SU-DHL-6 (cell line): ENCODE measurements at regions not wholly inside any gene's neighbourhood (a gene's known extent, or its start where the extent isn't known, plus 50 kb on each side); places are given as distances from the start of the nearest gene placed in this dataset.

Source experiments
- EZH2phosphoT487 ChIP-seq: fragments of 200-600 bp; sonication (generic), shearing (Covaris generic); conservative IDR thresholded peaks from 2 replicates; pipeline ENCODE4 v1.6.1; 2018; ENCODE audit warnings: mild to moderate bottlenecking, antibody characterized with exemption, low read length, moderate library complexity, mixed read lengths
- TF ChIP-seq, protein P1 (sequence below): fragments of 200-600 bp; sonication (generic); IDR thresholded peaks from one replicate; pipeline ENCODE4 v1.5.1; 2017; ENCODE audit warnings: antibody characterized with exemption, mild to moderate bottlenecking, low read length, moderate library complexity; ENCODE audit not compliant: insufficient read depth, poor library complexity, severe bottlenecking

DNA sequence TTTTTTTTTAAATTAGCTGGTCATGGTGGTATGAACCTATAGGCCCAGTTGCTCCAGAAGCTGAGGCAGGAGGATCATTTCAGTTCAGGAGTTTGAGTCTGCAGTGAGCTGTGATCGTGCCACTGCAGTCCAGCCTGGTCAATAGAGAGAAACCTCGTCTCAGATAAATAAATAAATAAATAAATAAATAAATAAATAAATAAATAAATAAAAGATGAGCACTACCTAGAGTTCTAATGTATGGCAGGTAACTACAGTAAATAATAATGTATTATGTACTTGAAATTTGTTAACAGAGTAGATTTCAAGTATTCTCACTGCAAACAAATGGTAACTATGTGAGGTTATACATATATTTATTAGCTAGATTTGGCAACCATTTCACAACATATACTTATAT, 697.9 kb upstream of the ID2 start:
- TF ChIP-seq, protein P1, sequence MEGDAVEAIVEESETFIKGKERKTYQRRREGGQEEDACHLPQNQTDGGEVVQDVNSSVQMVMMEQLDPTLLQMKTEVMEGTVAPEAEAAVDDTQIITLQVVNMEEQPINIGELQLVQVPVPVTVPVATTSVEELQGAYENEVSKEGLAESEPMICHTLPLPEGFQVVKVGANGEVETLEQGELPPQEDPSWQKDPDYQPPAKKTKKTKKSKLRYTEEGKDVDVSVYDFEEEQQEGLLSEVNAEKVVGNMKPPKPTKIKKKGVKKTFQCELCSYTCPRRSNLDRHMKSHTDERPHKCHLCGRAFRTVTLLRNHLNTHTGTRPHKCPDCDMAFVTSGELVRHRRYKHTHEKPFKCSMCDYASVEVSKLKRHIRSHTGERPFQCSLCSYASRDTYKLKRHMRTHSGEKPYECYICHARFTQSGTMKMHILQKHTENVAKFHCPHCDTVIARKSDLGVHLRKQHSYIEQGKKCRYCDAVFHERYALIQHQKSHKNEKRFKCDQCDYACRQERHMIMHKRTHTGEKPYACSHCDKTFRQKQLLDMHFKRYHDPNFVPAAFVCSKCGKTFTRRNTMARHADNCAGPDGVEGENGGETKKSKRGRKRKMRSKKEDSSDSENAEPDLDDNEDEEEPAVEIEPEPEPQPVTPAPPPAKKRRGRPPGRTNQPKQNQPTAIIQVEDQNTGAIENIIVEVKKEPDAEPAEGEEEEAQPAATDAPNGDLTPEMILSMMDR, result no peak
- no peak for TF ChIP-seq EZH2phosphoT487
